Renal cortical epithelial cell (primary cell): ENCODE measurements at regions not wholly inside any gene's neighbourhood (a gene's known extent, or its start where the extent isn't known, plus 50 kb on each side); places are given as distances from the start of the nearest gene placed in this dataset.
A peak's percentile ranks its signal among the peaks of the same experiment; 100 is the strongest.

Source experiments
- DNase-seq: peaks from one replicate; pipeline ENCODE4 v3.0.0-alpha.2; 2011; ENCODE audit warnings: low read depth

- no peak for DNase-seq
Observed at GRCh38 chr1:59089036-59089798, 207.7 kb upstream of the FGGY start.

GRCh38 chr1:59089922-59090457 is 206.9 kb upstream of the FGGY start:
- peak; percentile 43 for DNase-seq

GRCh38 chr1:59092126-59092525 is 204.8 kb upstream of the FGGY start:
- no peak for DNase-seq

GRCh38 chr1:59094001-59094400 is 202.9 kb upstream of the FGGY start:
- no peak for DNase-seq

GRCh38 chr1:59096501-59096900 is 200.4 kb upstream of the FGGY start:
- no peak for DNase-seq

- DNase-seq, result no peak
Observed at GRCh38 chr1:59098655-59099054, 198.2 kb upstream of the FGGY start.

- no peak for DNase-seq
Observed at GRCh38 chr1:59100708-59101374, 196.1 kb upstream of the FGGY start.

- no peak for DNase-seq
Observed at GRCh38 chr1:59101518-59101917, 195.4 kb upstream of the FGGY start.

- no peak for DNase-seq
Observed at GRCh38 chr1:59103457-59103856, 193.4 kb upstream of the FGGY start.

- DNase-seq, result no peak
Observed at GRCh38 chr1:59104191-59104760, 192.6 kb upstream of the FGGY start.

GRCh38 chr1:59105548-59106507 is 191.1 kb upstream of the FGGY start:
- DNase-seq, result no peak

- peak; percentile 74 for DNase-seq
Observed at GRCh38 chr1:59107516-59107915, 189.4 kb upstream of the FGGY start.

- no peak for DNase-seq
Observed at GRCh38 chr1:59107916-59108315, 189.0 kb upstream of the FGGY start.

- DNase-seq, result no peak
Observed at GRCh38 chr1:59108481-59109317, 188.2 kb upstream of the FGGY start.

- DNase-seq, result no peak
Observed at GRCh38 chr1:59110271-59110670, 186.6 kb upstream of the FGGY start.

- no peak for DNase-seq
Observed at GRCh38 chr1:59113876-59114457, 182.9 kb upstream of the FGGY start.

- no peak for DNase-seq
Observed at GRCh38 chr1:59115865-59116264, 181.0 kb upstream of the FGGY start.

- peak; percentile 40 for DNase-seq
Observed at GRCh38 chr1:59116920-59117542, 179.9 kb upstream of the FGGY start.

GRCh38 chr1:59122527-59122926 is 174.4 kb upstream of the FGGY start:
- DNase-seq, result no peak
